Activated gamma-delta T cell (primary cell): ENCODE measurements at regions not wholly inside any gene's neighbourhood (a gene's known extent, or its start where the extent isn't known, plus 50 kb on each side); places are given as distances from the start of the nearest gene placed in this dataset.
"Not testable (repeated sequence)": the region's sequence is repeated elsewhere in the genome, so short reads cannot be mapped to it uniquely, and the experiment has no call there.

Experiments used
- DNase-seq: peaks from one replicate; lab custom pipeline; 2025; lab: John Stamatoyannopoulos, UW

GRCh38 chr17:77341069-77341541, 200.3 kb downstream of the SEC14L1 start:
- DNase-seq, result no peak

GRCh38 chr17:77342656-77342990, 201.9 kb downstream of the SEC14L1 start:
- not testable (repeated sequence) for DNase-seq

- no peak for DNase-seq
Observed at GRCh38 chr17:77343031-77343800, 202.4 kb downstream of the SEC14L1 start.

- no peak for DNase-seq
Observed at GRCh38 chr17:77344038-77344437, 203.3 kb downstream of the SEC14L1 start.

GRCh38 chr17:77345260-77345910, 204.6 kb downstream of the SEC14L1 start:
- no peak for DNase-seq

GRCh38 chr17:77346765-77347164, 206.0 kb downstream of the SEC14L1 start:
- no peak for DNase-seq

GRCh38 chr17:77347544-77347943, 206.8 kb downstream of the SEC14L1 start:
- no peak for DNase-seq

- DNase-seq, result no peak
Observed at GRCh38 chr17:77349976-77350830, 209.4 kb downstream of the SEC14L1 start.

- DNase-seq, result no peak
Observed at GRCh38 chr17:77352441-77352840, 211.7 kb downstream of the SEC14L1 start.

GRCh38 chr17:77352996-77353395, 212.2 kb downstream of the SEC14L1 start:
- DNase-seq, result no peak

GRCh38 chr17:77353684-77354419, 213.1 kb downstream of the SEC14L1 start:
- no peak for DNase-seq

- no peak for DNase-seq
Observed at GRCh38 chr17:77354420-77354669, 213.6 kb downstream of the SEC14L1 start.

GRCh38 chr17:77354670-77355455, 214.1 kb downstream of the SEC14L1 start:
- no peak for DNase-seq

- DNase-seq, result no peak
Observed at GRCh38 chr17:77356109-77356689, 215.4 kb downstream of the SEC14L1 start.

GRCh38 chr17:77356690-77357201, 216.0 kb downstream of the SEC14L1 start:
- DNase-seq, result no peak

GRCh38 chr17:77358801-77359200, 218.0 kb downstream of the SEC14L1 start:
- no peak for DNase-seq

GRCh38 chr17:77359236-77359635, 218.5 kb downstream of the SEC14L1 start:
- DNase-seq, result no peak

- DNase-seq, result no peak
Observed at GRCh38 chr17:77361986-77362620, 221.3 kb downstream of the SEC14L1 start.

GRCh38 chr17:77363821-77364361, 223.1 kb downstream of the SEC14L1 start:
- no peak for DNase-seq

- DNase-seq, result no peak
Observed at GRCh38 chr17:77364381-77364911, 223.7 kb downstream of the SEC14L1 start.
